Glutamatergic neuron (in vitro differentiated cells): ENCODE measurements at regions not wholly inside any gene's neighbourhood (a gene's known extent, or its start where the extent isn't known, plus 50 kb on each side); places are given as distances from the start of the nearest gene placed in this dataset.

ENCODE experiments used
- DNase-seq: peaks from one replicate; pipeline ENCODE4 v3.0.0; 2022
- H3K27ac Mint-ChIP-seq: one replicate; pipeline ENCODE4 v1.8.0; 2020; ENCODE audit warnings: mild to moderate bottlenecking, mixed read lengths, inconsistent platforms; ENCODE audit not compliant: unreplicated experiment
- H3K27me3 Mint-ChIP-seq: one replicate; pipeline ENCODE4 v1.8.0; 2020; ENCODE audit warnings: mild to moderate bottlenecking, moderate library complexity, mixed read lengths, inconsistent platforms; ENCODE audit not compliant: unreplicated experiment
- H3K36me3 Mint-ChIP-seq: one replicate; pipeline ENCODE4 v1.8.0; 2020; ENCODE audit warnings: mild to moderate bottlenecking, mixed read lengths, inconsistent platforms; ENCODE audit not compliant: unreplicated experiment
- H3K4me1 Mint-ChIP-seq: one replicate; pipeline ENCODE4 v1.8.0; 2020; ENCODE audit warnings: mild to moderate bottlenecking, low read depth, mixed read lengths, inconsistent platforms; ENCODE audit not compliant: unreplicated experiment
- H3K4me3 Mint-ChIP-seq: one replicate; pipeline ENCODE4 v1.8.0; 2020; ENCODE audit warnings: mild to moderate bottlenecking, mixed read lengths, inconsistent platforms; ENCODE audit not compliant: unreplicated experiment
- H3K9me3 Mint-ChIP-seq: one replicate; pipeline ENCODE4 v1.8.0; 2020; ENCODE audit warnings: mild to moderate bottlenecking, moderate library complexity, mixed read lengths, inconsistent platforms; ENCODE audit not compliant: unreplicated experiment
- CTCF ChIP-seq: fragments of 200-600 bp; sonication (generic); IDR thresholded peaks from one replicate; pipeline ENCODE4 v1.5.0; 2021; ENCODE audit not compliant: partially characterized antibody, unreplicated experiment

GRCh38 chr2:46837112-46837454 is 78.5 kb downstream of the MCFD2 start:
- Mint-ChIP-seq H3K4me3 (no peak overlapping the region), H3K4me1 (peaks cover 2% of the 10 kb centered on the region), H3K27ac (no peak overlapping the region), H3K27me3 (peaks cover 4% of the 10 kb centered on the region), H3K9me3 (peaks cover 3% of the 10 kb centered on the region), H3K36me3 (no peaks in the 10 kb centered on the region)
- no peak for DNase-seq
- no peak for TF ChIP-seq CTCF

GRCh38 chr2:46836295-46837111 is 79.1 kb downstream of the MCFD2 start:
- Mint-ChIP-seq H3K4me1 (peaks cover 2% of the 10 kb centered on the region), H3K36me3 (no peaks in the 10 kb centered on the region), H3K9me3 (peaks cover 3% of the 10 kb centered on the region), H3K4me3 (no peak overlapping the region), H3K27me3 (peaks cover 4% of the 10 kb centered on the region), H3K27ac (no peak overlapping the region)
- DNase-seq = no peak
- TF ChIP-seq CTCF = no peak

GRCh38 chr2:46835520-46835919 is 80.1 kb downstream of the MCFD2 start:
- H3K27me3 Mint-ChIP-seq = peaks cover 4% of the 10 kb centered on the region
- H3K9me3 Mint-ChIP-seq = peaks cover 3% of the 10 kb centered on the region

GRCh38 chr2:46832543-46832942 is 83.1 kb downstream of the MCFD2 start:
- H3K4me3 Mint-ChIP-seq = no peak overlapping the region
- H3K27me3 Mint-ChIP-seq = peaks cover 4% of the 10 kb centered on the region
- H3K36me3 Mint-ChIP-seq = no peaks in the 10 kb centered on the region
- no peaks in the 10 kb centered on the region for H3K4me1 Mint-ChIP-seq
- no peak overlapping the region for H3K27ac Mint-ChIP-seq
- no peak for DNase-seq
- no peak for TF ChIP-seq CTCF
- H3K9me3 Mint-ChIP-seq = no peaks in the 10 kb centered on the region

More at GRCh38 chr2:46835520-46835919, 80.1 kb downstream of the MCFD2 start:
- no peak for TF ChIP-seq CTCF
- Mint-ChIP-seq H3K36me3 (no peaks in the 10 kb centered on the region), H3K4me3 (no peak overlapping the region), H3K27ac (no peak overlapping the region), H3K4me1 (peaks cover 2% of the 10 kb centered on the region)
- DNase-seq = no peak

GRCh38 chr2:46831869-46832265 is 83.7 kb downstream of the MCFD2 start:
- Mint-ChIP-seq H3K9me3 (peaks cover 4% of the 10 kb centered on the region), H3K4me3 (no peak overlapping the region), H3K27ac (no peak overlapping the region), H3K36me3 (no peaks in the 10 kb centered on the region), H3K27me3 (peaks cover 2% of the 10 kb centered on the region), H3K4me1 (peaks cover 1% of the 10 kb centered on the region)
- no peak for TF ChIP-seq CTCF
- DNase-seq = no peak
